ENCODE measurements at regions not wholly inside any gene's neighbourhood (a gene's known extent, or its start where the extent isn't known, plus 50 kb on each side); places are given as distances from the start of the nearest gene placed in this dataset.

DNA sequence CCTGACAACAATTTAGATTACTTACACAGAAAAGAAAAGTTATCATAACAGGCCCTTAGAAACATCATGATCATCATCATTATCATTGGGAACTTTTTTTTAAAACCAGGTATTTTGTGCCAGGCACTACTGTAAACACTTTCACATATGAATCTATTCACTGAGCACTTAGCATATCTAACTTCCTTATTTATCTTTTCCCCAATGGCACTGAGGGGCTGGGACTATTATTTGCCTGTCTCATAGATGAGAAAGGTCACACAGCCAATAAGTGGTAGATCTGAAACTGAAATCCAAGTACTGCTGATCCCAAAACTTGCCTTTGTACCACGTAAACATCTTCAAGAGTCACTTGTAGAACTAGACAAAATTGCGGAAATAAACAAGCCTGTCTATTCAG, 184.2 kb upstream of the RBPJ start:
- no peaks in the 10 kb centered on the region for H3K27me3 ChIP-seq (ENCODE audit: insufficient read depth, low read length)
- no peak overlapping the region for H3K9ac ChIP-seq (ENCODE audit: low read depth, low read length)
- H3K4me3 ChIP-seq (ENCODE audit: low read length), result no peak overlapping the region
- H3K4me1 ChIP-seq (ENCODE audit: insufficient read depth, low read length), result 0 out of 2 replicates have a peak, but pooled peaks cover 3% of the 10 kb centered on the region
- no peaks in the 10 kb centered on the region for H3K9me3 ChIP-seq (ENCODE audit: insufficient read depth, low read depth, low read length)
- H3K36me3 ChIP-seq (ENCODE audit: insufficient read depth, low read depth, low read length), result no peaks in the 10 kb centered on the region
- H3K27ac ChIP-seq (ENCODE audit: low read length), result no peak overlapping the region

- Histone ChIP-seq H3K27me3 (ENCODE audit: insufficient read depth, low read length) (no peaks in the 10 kb centered on the region), H3K9me3 (ENCODE audit: insufficient read depth, low read depth, low read length) (no peaks in the 10 kb centered on the region), H3K4me1 (ENCODE audit: insufficient read depth, low read length) (0 out of 2 replicates have a peak, but pooled peaks cover 3% of the 10 kb centered on the region), H3K9ac (ENCODE audit: low read depth, low read length) (no peak overlapping the region), H3K27ac (ENCODE audit: low read length) (no peak overlapping the region), H3K4me3 (ENCODE audit: low read length) (no peak overlapping the region), H3K36me3 (ENCODE audit: insufficient read depth, low read depth, low read length) (no peaks in the 10 kb centered on the region)
These were observed 183.5 kb upstream of the RBPJ start for GRCh38 chr4:26137288-26137687.

DNA sequence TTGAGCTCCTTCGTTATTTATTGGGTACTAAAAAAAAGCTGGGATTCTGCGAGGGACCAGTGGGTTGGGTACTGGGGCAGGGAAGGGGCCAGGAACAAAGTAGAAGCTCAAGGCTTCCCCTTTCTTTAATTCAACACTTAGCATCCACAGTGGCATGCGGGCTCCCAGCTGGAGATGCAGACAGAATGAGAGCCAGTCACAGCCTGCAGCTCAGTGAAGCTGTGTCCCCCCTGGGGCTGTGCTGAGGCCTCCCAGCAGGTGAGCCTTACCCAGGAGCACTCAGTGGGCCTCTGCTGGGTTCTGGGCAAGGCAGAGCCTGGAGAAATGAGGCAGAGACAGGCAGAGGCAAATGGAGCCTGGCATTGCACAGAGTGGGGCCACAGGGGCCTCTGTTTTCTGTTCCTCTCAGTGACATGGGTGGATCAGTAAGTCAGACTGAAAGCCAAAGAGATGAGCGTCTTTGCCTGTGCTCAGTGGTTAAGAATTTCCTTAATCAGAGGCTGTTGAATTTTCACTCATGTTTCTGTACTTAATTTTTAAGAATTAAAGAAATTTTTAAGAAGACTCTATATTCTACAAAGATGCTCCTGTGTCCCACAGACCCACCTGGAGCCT, 181.4 kb upstream of the RBPJ start:
- no peak overlapping the region for H3K9ac ChIP-seq (ENCODE audit: low read depth, low read length)
- H3K27me3 ChIP-seq (ENCODE audit: insufficient read depth, low read length), result no peaks in the 10 kb centered on the region
- no peak overlapping the region for H3K4me3 ChIP-seq (ENCODE audit: low read length)
- no peaks in the 10 kb centered on the region for H3K36me3 ChIP-seq (ENCODE audit: insufficient read depth, low read depth, low read length)
- 0 out of 2 replicates have a peak, but pooled peaks cover 3% of the 10 kb centered on the region for H3K4me1 ChIP-seq (ENCODE audit: insufficient read depth, low read length)
- no peak overlapping the region for H3K27ac ChIP-seq (ENCODE audit: low read length)
- H3K9me3 ChIP-seq (ENCODE audit: insufficient read depth, low read depth, low read length), result no peaks in the 10 kb centered on the region

GRCh38 chr4:26140150-26140898, 180.5 kb upstream of the RBPJ start:
- H3K9ac ChIP-seq (ENCODE audit: low read depth, low read length), result no peak overlapping the region
- H3K9me3 ChIP-seq (ENCODE audit: insufficient read depth, low read depth, low read length), result no peaks in the 10 kb centered on the region
- H3K4me1 ChIP-seq (ENCODE audit: insufficient read depth, low read length), result 0 out of 2 replicates have a peak, but pooled peaks cover 3% of the 10 kb centered on the region
- no peak overlapping the region for H3K27ac ChIP-seq (ENCODE audit: low read length)
- no peaks in the 10 kb centered on the region for H3K36me3 ChIP-seq (ENCODE audit: insufficient read depth, low read depth, low read length)
- H3K27me3 ChIP-seq (ENCODE audit: insufficient read depth, low read length), result no peaks in the 10 kb centered on the region
- no peak overlapping the region for H3K4me3 ChIP-seq (ENCODE audit: low read length)

GRCh38 chr4:26141051-26141721, 179.6 kb upstream of the RBPJ start:
- Histone ChIP-seq H3K9me3 (ENCODE audit: insufficient read depth, low read depth, low read length) (no peaks in the 10 kb centered on the region), H3K9ac (ENCODE audit: low read depth, low read length) (no peak overlapping the region), H3K27ac (ENCODE audit: low read length) (no peak overlapping the region), H3K4me1 (ENCODE audit: insufficient read depth, low read length) (0 out of 2 replicates have a peak, but pooled peaks cover 3% of the 10 kb centered on the region), H3K4me3 (ENCODE audit: low read length) (no peak overlapping the region), H3K27me3 (ENCODE audit: insufficient read depth, low read length) (no peaks in the 10 kb centered on the region), H3K36me3 (ENCODE audit: insufficient read depth, low read depth, low read length) (no peaks in the 10 kb centered on the region)

DNA sequence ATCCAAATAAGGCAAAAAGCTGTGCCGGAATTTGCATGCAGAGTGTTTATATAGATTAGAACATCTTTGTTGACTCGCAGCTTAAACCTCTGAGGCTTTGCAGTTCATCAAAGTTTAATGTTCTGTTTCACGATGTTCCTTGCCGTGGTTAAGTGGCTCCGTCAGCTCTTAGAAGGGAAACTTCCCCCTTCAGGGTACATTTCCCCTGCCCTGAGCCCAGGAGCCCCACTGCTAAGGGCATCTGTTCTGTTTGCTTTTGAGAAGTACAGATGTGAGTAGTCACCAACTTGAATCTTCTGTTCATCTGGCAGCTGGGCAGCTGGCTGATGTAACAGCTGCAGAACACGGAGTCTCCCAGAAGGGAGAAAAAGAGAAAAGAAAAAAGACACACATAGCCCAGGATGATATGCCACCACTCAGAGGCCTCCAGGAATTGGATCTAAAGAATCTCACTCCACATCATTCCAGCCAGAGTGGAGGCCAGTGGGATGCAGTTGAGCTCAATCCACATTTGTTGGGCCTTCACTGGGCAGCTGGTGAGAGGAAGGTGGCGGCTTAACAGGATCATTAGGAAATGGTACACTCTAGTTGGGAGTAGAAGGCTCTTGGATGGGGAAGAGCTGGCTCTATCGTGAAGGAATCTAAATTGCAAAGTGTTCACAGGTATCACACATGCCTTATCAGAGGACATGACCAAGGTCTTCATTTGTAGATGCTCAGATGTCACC, 178.7 kb upstream of the RBPJ start:
- no peaks in the 10 kb centered on the region for H3K9me3 ChIP-seq (ENCODE audit: insufficient read depth, low read depth, low read length)
- no peaks in the 10 kb centered on the region for H3K36me3 ChIP-seq (ENCODE audit: insufficient read depth, low read depth, low read length)
- H3K27ac ChIP-seq (ENCODE audit: low read length), result no peak overlapping the region
- H3K9ac ChIP-seq (ENCODE audit: low read depth, low read length), result no peak overlapping the region
- H3K4me1 ChIP-seq (ENCODE audit: insufficient read depth, low read length), result 0 out of 2 replicates have a peak, but pooled peaks cover 3% of the 10 kb centered on the region
- no peak overlapping the region for H3K4me3 ChIP-seq (ENCODE audit: low read length)
- no peaks in the 10 kb centered on the region for H3K27me3 ChIP-seq (ENCODE audit: insufficient read depth, low read length)

DNA sequence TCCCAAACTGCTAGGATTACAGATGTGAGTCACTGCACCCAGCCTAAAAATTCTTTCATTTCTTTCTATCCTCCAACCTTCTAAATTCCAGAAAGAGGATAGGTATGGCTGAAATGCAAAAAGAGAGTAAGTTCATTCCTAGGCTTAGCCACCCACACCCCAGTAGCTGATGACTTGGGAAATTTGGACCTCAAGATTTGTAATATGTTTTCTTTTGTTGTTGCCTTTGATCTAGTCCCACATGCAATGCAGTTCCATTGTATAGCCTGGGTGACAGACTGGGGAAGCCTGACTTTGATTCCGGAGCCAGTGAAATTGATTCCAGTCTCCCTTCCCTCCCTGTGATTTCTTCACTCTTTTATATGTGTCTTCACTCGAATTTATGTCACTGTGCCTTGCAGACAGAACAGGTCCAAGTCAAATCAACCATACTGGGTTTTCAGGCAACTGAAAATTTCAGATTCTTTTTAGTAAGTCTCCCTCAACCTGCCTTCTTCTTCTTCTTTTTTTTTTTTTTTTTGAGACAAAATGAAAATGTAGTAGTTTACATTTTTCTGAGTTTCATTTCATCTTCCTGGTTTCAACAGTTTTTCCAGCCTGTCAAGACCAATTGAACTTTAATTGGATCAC, 176.2 kb upstream of the RBPJ start:
- no peak overlapping the region for H3K4me3 ChIP-seq (ENCODE audit: low read length)
- no peaks in the 10 kb centered on the region for H3K9me3 ChIP-seq (ENCODE audit: insufficient read depth, low read depth, low read length)
- no peaks in the 10 kb centered on the region for H3K27me3 ChIP-seq (ENCODE audit: insufficient read depth, low read length)
- no peaks in the 10 kb centered on the region for H3K36me3 ChIP-seq (ENCODE audit: insufficient read depth, low read depth, low read length)
- H3K4me1 ChIP-seq (ENCODE audit: insufficient read depth, low read length), result 0 out of 2 replicates have a peak, but pooled peaks cover 3% of the 10 kb centered on the region
- no peak overlapping the region for H3K27ac ChIP-seq (ENCODE audit: low read length)
- H3K9ac ChIP-seq (ENCODE audit: low read depth, low read length), result no peak overlapping the region

GRCh38 chr4:26145212-26145611, 175.6 kb upstream of the RBPJ start:
- Histone ChIP-seq H3K4me1 (ENCODE audit: insufficient read depth, low read length) (0 out of 2 replicates have a peak, but pooled peaks cover 3% of the 10 kb centered on the region), H3K4me3 (ENCODE audit: low read length) (no peak overlapping the region), H3K9ac (ENCODE audit: low read depth, low read length) (no peak overlapping the region), H3K36me3 (ENCODE audit: insufficient read depth, low read depth, low read length) (no peaks in the 10 kb centered on the region), H3K27ac (ENCODE audit: low read length) (no peak overlapping the region), H3K9me3 (ENCODE audit: insufficient read depth, low read depth, low read length) (no peaks in the 10 kb centered on the region), H3K27me3 (ENCODE audit: insufficient read depth, low read length) (no peaks in the 10 kb centered on the region)

DNA sequence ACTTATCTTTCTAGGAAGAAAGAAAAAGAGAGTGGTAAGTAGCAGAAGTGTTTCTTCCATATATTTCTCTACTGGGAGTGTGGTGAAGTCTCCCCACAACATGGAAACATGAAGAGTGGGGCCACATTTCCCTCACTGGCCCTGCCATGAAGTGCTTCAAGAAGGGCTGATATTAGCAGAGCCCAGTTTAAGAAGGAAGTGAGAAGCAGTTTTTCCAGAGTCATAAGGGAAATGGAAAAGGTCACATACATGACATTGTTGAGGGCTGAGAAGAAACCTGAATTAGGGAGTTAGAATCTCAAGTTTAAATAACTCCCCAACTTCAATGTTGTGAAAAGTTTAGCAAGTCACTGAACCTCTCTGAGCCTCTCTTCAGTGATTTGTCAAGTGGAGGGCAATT, 171.9 kb upstream of the RBPJ start:
- Histone ChIP-seq H3K9me3 (ENCODE audit: insufficient read depth, low read depth, low read length) (no peaks in the 10 kb centered on the region), H3K27ac (ENCODE audit: low read length) (no peak overlapping the region), H3K9ac (ENCODE audit: low read depth, low read length) (no peak overlapping the region), H3K36me3 (ENCODE audit: insufficient read depth, low read depth, low read length) (no peaks in the 10 kb centered on the region), H3K4me3 (ENCODE audit: low read length) (no peak overlapping the region), H3K4me1 (ENCODE audit: insufficient read depth, low read length) (no peaks in the 10 kb centered on the region), H3K27me3 (ENCODE audit: insufficient read depth, low read length) (no peaks in the 10 kb centered on the region)

GRCh38 chr4:26150948-26151347, 169.9 kb upstream of the RBPJ start:
- H3K27me3 ChIP-seq (ENCODE audit: insufficient read depth, low read length), result no peaks in the 10 kb centered on the region
- H3K9me3 ChIP-seq (ENCODE audit: insufficient read depth, low read depth, low read length), result no peaks in the 10 kb centered on the region
- no peak overlapping the region for H3K9ac ChIP-seq (ENCODE audit: low read depth, low read length)
- no peak overlapping the region for H3K4me3 ChIP-seq (ENCODE audit: low read length)
- no peak overlapping the region for H3K27ac ChIP-seq (ENCODE audit: low read length)
- no peaks in the 10 kb centered on the region for H3K4me1 ChIP-seq (ENCODE audit: insufficient read depth, low read length)
- H3K36me3 ChIP-seq (ENCODE audit: insufficient read depth, low read depth, low read length), result no peaks in the 10 kb centered on the region

DNA sequence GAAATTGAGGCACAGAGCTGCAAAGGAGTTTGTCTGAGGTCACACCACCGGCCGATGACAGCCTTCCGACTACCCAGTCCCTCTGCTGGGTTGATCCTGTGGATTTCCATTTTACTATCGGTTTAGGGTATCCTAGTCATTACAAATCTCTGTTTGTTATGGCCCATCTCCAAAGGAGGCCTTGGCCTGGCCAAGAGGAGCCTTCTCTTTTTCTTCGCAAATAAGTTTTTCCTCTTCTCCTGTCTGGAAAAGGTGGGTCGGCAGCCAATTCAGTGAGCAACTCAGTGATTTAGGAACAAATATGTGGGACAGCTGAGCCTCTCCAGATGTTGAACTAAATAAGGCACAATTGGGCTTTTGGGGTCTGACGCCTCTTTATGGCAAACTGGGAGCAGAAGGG, 169.2 kb upstream of the RBPJ start:
- no peak overlapping the region for H3K9ac ChIP-seq (ENCODE audit: low read depth, low read length)
- no peaks in the 10 kb centered on the region for H3K27me3 ChIP-seq (ENCODE audit: insufficient read depth, low read length)
- H3K4me3 ChIP-seq (ENCODE audit: low read length), result no peak overlapping the region
- H3K27ac ChIP-seq (ENCODE audit: low read length), result no peak overlapping the region
- H3K9me3 ChIP-seq (ENCODE audit: insufficient read depth, low read depth, low read length), result no peaks in the 10 kb centered on the region
- no peaks in the 10 kb centered on the region for H3K36me3 ChIP-seq (ENCODE audit: insufficient read depth, low read depth, low read length)
- H3K4me1 ChIP-seq (ENCODE audit: insufficient read depth, low read length), result no peaks in the 10 kb centered on the region
